SH-SY5Y (cell line): ENCODE measurements at regions not wholly inside any gene's neighbourhood (a gene's known extent, or its start where the extent isn't known, plus 50 kb on each side); places are given as distances from the start of the nearest gene placed in this dataset.

Experiments
- GATA2 ChIP-seq: IDR thresholded peaks from 2 replicates; pipeline ENCODE4 v1.6.1; 2011; ENCODE audit warnings: mild to moderate bottlenecking, low read depth, low read length
- GATA3 ChIP-seq: IDR thresholded peaks from 2 replicates; pipeline ENCODE4 v1.6.1; 2011; ENCODE audit warnings: low read depth, mild to moderate bottlenecking, low read length, moderate library complexity

DNA sequence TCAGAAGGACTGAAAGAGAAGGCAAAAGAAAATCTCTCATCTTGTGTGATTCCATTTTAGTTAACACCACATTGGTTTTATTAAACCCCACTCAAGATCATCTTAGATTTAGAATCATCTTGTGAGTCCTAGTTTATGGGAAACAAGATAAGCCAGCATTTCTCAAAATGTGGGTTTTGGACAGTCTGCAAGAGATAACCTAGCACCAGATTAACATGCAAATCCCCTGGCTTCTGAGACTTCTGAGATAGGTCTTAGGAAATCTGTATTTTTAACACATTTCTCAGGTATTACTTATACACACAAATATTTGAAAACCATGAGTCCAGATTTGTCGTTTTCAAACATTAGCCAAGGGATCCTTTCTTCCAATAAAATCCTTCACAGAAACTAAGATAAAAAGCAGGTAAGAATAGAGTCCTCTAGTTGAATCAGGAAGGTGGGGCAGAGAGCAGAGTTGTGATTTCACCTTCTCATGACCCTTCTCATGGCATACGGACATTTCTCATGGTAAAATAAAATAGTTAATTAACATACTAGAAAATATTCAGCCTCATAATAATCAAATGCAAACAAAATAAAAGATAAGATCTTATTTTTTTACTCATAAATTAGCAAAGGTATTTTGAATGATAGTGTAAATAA is 287.2 kb upstream of the FN1 start:
- TF ChIP-seq GATA3 (no peak), GATA2 (no peak)
